HepG2 (cell line): ENCODE measurements at regions not wholly inside any gene's neighbourhood (a gene's known extent, or its start where the extent isn't known, plus 50 kb on each side); places are given as distances from the start of the nearest gene placed in this dataset.

Experiments
- ARHGAP35 ChIP-seq: sonication (generic); formaldehyde crosslinking; IDR thresholded peaks from 2 replicates; pipeline ENCODE4 v1.9.0; 2022; ENCODE audit warnings: mild to moderate bottlenecking, inconsistent platforms, moderate library complexity, missing genetic modification reagents, borderline replicate concordance
- ZNF232 ChIP-seq: sonication (generic); formaldehyde crosslinking; IDR thresholded peaks from 2 replicates; pipeline ENCODE4 v1.4.0; 2020; ENCODE audit warnings: missing genetic modification reagents, borderline replicate concordance
- ZNF281 ChIP-seq: sonication (generic); formaldehyde crosslinking; IDR thresholded peaks from 2 replicates; pipeline ENCODE4 v1.4.0; 2020; ENCODE audit warnings: missing genetic modification reagents, borderline replicate concordance
- ZSCAN5A ChIP-seq: sonication (generic); formaldehyde crosslinking; IDR thresholded peaks from 2 replicates; pipeline ENCODE4 v1.8.0; 2022; ENCODE audit warnings: mild to moderate bottlenecking, missing genetic modification reagents, borderline replicate concordance
- TF ChIP-seq, protein P1 (sequence below): sonication (generic); formaldehyde crosslinking; IDR thresholded peaks from 2 replicates; pipeline ENCODE4 v1.4.0; 2020; ENCODE audit warnings: missing genetic modification reagents

- no peak for TF ChIP-seq ZNF232 (CRISPR knock-in tag)
- no peak for TF ChIP-seq ZSCAN5A
- TF ChIP-seq ZNF281 (CRISPR knock-in tag): no peak
- TF ChIP-seq, protein P1, sequence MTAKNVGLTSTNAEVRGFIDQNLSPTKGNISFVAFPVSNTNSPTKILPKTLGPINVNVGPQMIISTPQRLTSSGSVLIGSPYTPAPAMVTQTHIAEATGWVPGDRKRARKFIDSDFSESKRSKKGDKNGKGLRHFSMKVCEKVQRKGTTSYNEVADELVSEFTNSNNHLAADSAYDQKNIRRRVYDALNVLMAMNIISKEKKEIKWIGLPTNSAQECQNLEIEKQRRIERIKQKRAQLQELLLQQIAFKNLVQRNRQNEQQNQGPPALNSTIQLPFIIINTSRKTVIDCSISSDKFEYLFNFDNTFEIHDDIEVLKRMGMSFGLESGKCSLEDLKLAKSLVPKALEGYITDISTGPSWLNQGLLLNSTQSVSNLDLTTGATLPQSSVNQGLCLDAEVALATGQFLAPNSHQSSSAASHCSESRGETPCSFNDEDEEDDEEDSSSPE (CRISPR knock-in tag): no peak
- TF ChIP-seq ARHGAP35 (CRISPR knock-in tag): no peak
Measured at GRCh38 chr9:85292261-85292660, 449.5 kb downstream of the AGTPBP1 start.
